Gastroesophageal sphincter (tissue), 4 donors: ENCODE measurements at regions not wholly inside any gene's neighbourhood (a gene's known extent, or its start where the extent isn't known, plus 50 kb on each side); places are given as distances from the start of the nearest gene placed in this dataset.

Experiments used
- ATAC-seq: fragments of 150-250 bp; one replicate; pipeline ENCODE4 v1.9.1; 2016; ENCODE audit warnings: mild to moderate bottlenecking, moderate library complexity
- H3K27ac ChIP-seq, 4 donors: fragments of 200-600 bp; sonication (generic) in 3 of 4; 1 replicate in 3 of 4; 2 replicates in 1 of 4; pipeline ENCODE4 v1.5.1; 2016 to 2019
- H3K27me3 ChIP-seq: fragments of 200-600 bp; sonication (generic); one replicate; pipeline ENCODE4 v1.5.1; 2019
- H3K36me3 ChIP-seq, 2 donors: fragments of 200-600 bp; sonication (generic); one replicate each; pipeline ENCODE4 v1.5.1; 2019; ENCODE audit warnings: control low read depth in 1 of 2
- H3K4me1 ChIP-seq, 3 donors: fragments of 200-600 bp; sonication (generic); 1 replicate in 2 of 3; 2 replicates in 1 of 3; pipeline ENCODE4 v1.5.1; 2016 to 2019; ENCODE audit warnings: control low read depth in 2 of 3
- H3K4me3 ChIP-seq, 2 donors: fragments of 200-600 bp; sonication (generic); one replicate each; pipeline ENCODE4 v1.5.1; 2019; ENCODE audit warnings: mild to moderate bottlenecking in 1 of 2, moderate library complexity in 1 of 2
- H3K9me3 ChIP-seq, 3 donors: fragments of 200-600 bp; sonication (generic); one replicate each; pipeline ENCODE4 v1.5.1; 2017 to 2019; ENCODE audit warnings: control low read depth in 2 of 3
- EP300 ChIP-seq: sonication (generic); formaldehyde crosslinking; IDR thresholded peaks from one replicate; pipeline ENCODE4 v1.6.1; 2017; ENCODE audit warnings: antibody characterized with exemption, mild to moderate bottlenecking
- POLR2A ChIP-seq, 2 donors: fragments of 450-650 bp; IDR thresholded peaks; one replicate each; pipeline ENCODE4 v1.6.1; 2017; ENCODE audit warnings: antibody characterized with exemption in 2 of 2, mild to moderate bottlenecking in 2 of 2, moderate library complexity in 1 of 2
- POLR2AphosphoS5 ChIP-seq: sonication (generic); formaldehyde crosslinking; IDR thresholded peaks from one replicate; pipeline ENCODE4 v1.6.1; 2017; ENCODE audit warnings: antibody characterized with exemption
- WGBS, 2 donors: methylation state at CpG; one replicate each; pipeline ENCODE4 v1.1.5; 2018; ENCODE audit warnings: low coverage in 1 of 2; 5-methylcytosine and 5-hydroxymethylcytosine counted together
- TF ChIP-seq, protein P1 (sequence below), 4 experiments: fragments of 200-600 bp in 2 of 4; fragments of 450-650 bp in 2 of 4; sonication (generic) in 1 of 4; IDR thresholded peaks; one replicate each; pipeline ENCODE4 v1.5.1; 2017 to 2019; ENCODE audit warnings: antibody characterized with exemption in 4 of 4, mild to moderate bottlenecking in 2 of 4, moderate library complexity in 2 of 4

- Histone ChIP-seq H3K36me3 (no peaks in the 10 kb centered on the region), H3K4me3 (no peak overlapping the region), H3K27ac (no peak overlapping the region), H3K27me3 (no peaks in the 10 kb centered on the region), H3K9me3 (no peaks in the 10 kb centered on the region), H3K4me1 (no peaks in the 10 kb centered on the region)
- no peak for ATAC-seq
- TF ChIP-seq, protein P1, sequence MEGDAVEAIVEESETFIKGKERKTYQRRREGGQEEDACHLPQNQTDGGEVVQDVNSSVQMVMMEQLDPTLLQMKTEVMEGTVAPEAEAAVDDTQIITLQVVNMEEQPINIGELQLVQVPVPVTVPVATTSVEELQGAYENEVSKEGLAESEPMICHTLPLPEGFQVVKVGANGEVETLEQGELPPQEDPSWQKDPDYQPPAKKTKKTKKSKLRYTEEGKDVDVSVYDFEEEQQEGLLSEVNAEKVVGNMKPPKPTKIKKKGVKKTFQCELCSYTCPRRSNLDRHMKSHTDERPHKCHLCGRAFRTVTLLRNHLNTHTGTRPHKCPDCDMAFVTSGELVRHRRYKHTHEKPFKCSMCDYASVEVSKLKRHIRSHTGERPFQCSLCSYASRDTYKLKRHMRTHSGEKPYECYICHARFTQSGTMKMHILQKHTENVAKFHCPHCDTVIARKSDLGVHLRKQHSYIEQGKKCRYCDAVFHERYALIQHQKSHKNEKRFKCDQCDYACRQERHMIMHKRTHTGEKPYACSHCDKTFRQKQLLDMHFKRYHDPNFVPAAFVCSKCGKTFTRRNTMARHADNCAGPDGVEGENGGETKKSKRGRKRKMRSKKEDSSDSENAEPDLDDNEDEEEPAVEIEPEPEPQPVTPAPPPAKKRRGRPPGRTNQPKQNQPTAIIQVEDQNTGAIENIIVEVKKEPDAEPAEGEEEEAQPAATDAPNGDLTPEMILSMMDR (IDR thresholded peaks at IDR 0.05), result no peak
- TF ChIP-seq POLR2A (IDR thresholded peaks at IDR 0.05) (no peak), POLR2AphosphoS5 (no peak)
Measured at GRCh38 chr7:80082213-80082612, 52.4 kb upstream of the GNAI1 start.

GRCh38 chr7:80078886-80079285, 55.7 kb upstream of the GNAI1 start:
- Histone ChIP-seq H3K36me3 (no peaks in the 10 kb centered on the region), H3K4me3 (no peak overlapping the region), H3K4me1 (no peaks in the 10 kb centered on the region), H3K27me3 (no peaks in the 10 kb centered on the region), H3K27ac (no peak overlapping the region), H3K9me3 (no peaks in the 10 kb centered on the region)
- TF ChIP-seq POLR2A (IDR thresholded peaks at IDR 0.05) (no peak), EP300 (no peak), POLR2AphosphoS5 (no peak)
- TF ChIP-seq, protein P1 (IDR thresholded peaks at IDR 0.05), result no peak
- ATAC-seq, result no peak
- WGBS, 2 donors, result 60 to 72% methylated on average over 1 to 3 of the region's 3 CpGs

GRCh38 chr7:80078159-80078731, 56.4 kb upstream of the GNAI1 start:
- WGBS, 2 donors, result 28 to 34% methylated on average over 5 of the region's 5 CpGs
- TF ChIP-seq POLR2A (IDR thresholded peaks at IDR 0.05), result no peak
- TF ChIP-seq, protein P1 (IDR thresholded peaks at IDR 0.05), result no peak
- no peak for TF ChIP-seq EP300
- no peak for TF ChIP-seq POLR2AphosphoS5
- Histone ChIP-seq H3K4me1 (no peaks in the 10 kb centered on the region), H3K36me3 (no peaks in the 10 kb centered on the region), H3K9me3 (no peaks in the 10 kb centered on the region), H3K27me3 (no peaks in the 10 kb centered on the region), H3K4me3 (peak overlapping the region; percentile 21 to 25), H3K27ac (no peak overlapping the region)
- no peak for ATAC-seq

- Histone ChIP-seq H3K27me3 (no peaks in the 10 kb centered on the region), H3K4me3 (no peak overlapping the region), H3K27ac (no peak overlapping the region), H3K36me3 (no peaks in the 10 kb centered on the region), H3K4me1 (no peaks in the 10 kb centered on the region), H3K9me3 (peaks cover 0 to 4% (median 0%) of the 10 kb centered on the region in 3 donors)
- WGBS, 2 donors, result 52 to 59% methylated on average over 2 of the region's 2 CpGs
- no peak for ATAC-seq
- TF ChIP-seq, protein P1 (IDR thresholded peaks at IDR 0.05), result no peak
- TF ChIP-seq POLR2A (IDR thresholded peaks at IDR 0.05) (no peak), EP300 (no peak), POLR2AphosphoS5 (no peak)
Measured at GRCh38 chr7:80070391-80070790, 64.2 kb upstream of the GNAI1 start.

- H3K4me3 ChIP-seq, result no peak overlapping the region
- peaks cover 0 to 4% (median 0%) of the 10 kb centered on the region in 3 donors for H3K9me3 ChIP-seq
- WGBS, 2 donors, result 67 to 76% methylated on average over 1 of the region's 1 CpG
- H3K4me1 ChIP-seq, result no peaks in the 10 kb centered on the region
- no peak for ATAC-seq
- no peak overlapping the region for H3K27ac ChIP-seq
- no peaks in the 10 kb centered on the region for H3K27me3 ChIP-seq
- no peaks in the 10 kb centered on the region for H3K36me3 ChIP-seq
- TF ChIP-seq, protein P1 (IDR thresholded peaks at IDR 0.05), result no peak
- TF ChIP-seq EP300, result no peak
- no peak for TF ChIP-seq POLR2A (IDR thresholded peaks at IDR 0.05)
- no peak for TF ChIP-seq POLR2AphosphoS5
Measured at GRCh38 chr7:80066639-80067038, 68.0 kb upstream of the GNAI1 start.
